PC-9 (cell line): ENCODE measurements at regions not wholly inside any gene's neighbourhood (a gene's known extent, or its start where the extent isn't known, plus 50 kb on each side); places are given as distances from the start of the nearest gene placed in this dataset.

ENCODE experiments used
- BruUV-seq: library from RNA; stranded (reverse); fragments of 400-500 nt; replicated peaks from 2 replicates; lab custom pipeline; 2021; lab: Mats Ljungman, UMichigan
- CTCF ChIA-PET: fragments of 300-600 bp; sonication (Branson Sonifier 250); formaldehyde crosslinking; loops from one replicate; lab custom pipeline; 2022; ENCODE audit warnings: antibody characterized with exemption; lab: Charles Lee
- POLR2A ChIA-PET: fragments of 300-600 bp; sonication (Branson Sonifier 250); formaldehyde crosslinking; loops from one replicate; lab custom pipeline; 2022; ENCODE audit warnings: antibody characterized with exemption; ENCODE audit not compliant: unreplicated experiment; lab: Charles Lee
- DNase-seq, 2 experiments: peaks; one replicate each; pipeline versions ENCODE4 v3.0.0 to v3.0.0-alpha.2; 2015 to 2022; ENCODE audit warnings: mixed read lengths in 1 of 2
- H2AFZ ChIP-seq: fragments of 200-600 bp; sonication (generic); 2 replicates; pipeline ENCODE4 v1.8.1; 2017; ENCODE audit warnings: antibody characterized with exemption
- H3F3A ChIP-seq: fragments of 200-600 bp; sonication (generic); 2 replicates; pipeline ENCODE4 v1.8.1; 2017; ENCODE audit warnings: antibody characterized with exemption, mild to moderate bottlenecking, low read depth; ENCODE audit not compliant: insufficient read depth
- H3K27ac ChIP-seq: fragments of 200-600 bp; sonication (generic); 2 replicates; pipeline ENCODE4 v1.6.1; 2016; ENCODE audit warnings: mixed run types
- H3K27me3 ChIP-seq: fragments of 200-600 bp; sonication (generic); 2 replicates; pipeline ENCODE4 v1.6.1; 2016; ENCODE audit warnings: low read depth, mixed run types; ENCODE audit not compliant: insufficient read depth
- H3K36me3 ChIP-seq: fragments of 200-600 bp; sonication (generic); 2 replicates; pipeline ENCODE4 v1.6.1; 2016; ENCODE audit warnings: low read depth, mixed run types
- H3K4me1 ChIP-seq: fragments of 200-600 bp; sonication (generic); replicated peaks from 2 replicates; pipeline ENCODE4 v1.6.1; 2016; ENCODE audit warnings: mixed run types; ENCODE audit not compliant: insufficient read depth
- H3K4me2 ChIP-seq: fragments of 200-600 bp; sonication (generic); 2 replicates; pipeline ENCODE4 v1.6.1; 2017; ENCODE audit warnings: mixed run types
- H3K4me3 ChIP-seq: fragments of 200-600 bp; sonication (generic); 2 replicates; pipeline ENCODE4 v1.6.1; 2016; ENCODE audit warnings: mixed run types
- H3K79me2 ChIP-seq: fragments of 200-600 bp; sonication (generic); 2 replicates; pipeline ENCODE4 v1.6.1; 2017; ENCODE audit warnings: low read depth, mixed run types
- H3K9me2 ChIP-seq: fragments of 200-600 bp; sonication (generic); 2 replicates; pipeline ENCODE4 v1.8.1; 2017; ENCODE audit warnings: mild to moderate bottlenecking; ENCODE audit not compliant: insufficient read depth
- H3K9me3 ChIP-seq: fragments of 200-600 bp; sonication (generic); 2 replicates; pipeline ENCODE4 v1.8.1; 2016; ENCODE audit warnings: low read depth; ENCODE audit not compliant: insufficient read depth
- H4K20me1 ChIP-seq: fragments of 200-600 bp; sonication (generic); 2 replicates; pipeline ENCODE4 v1.8.1; 2017; ENCODE audit not compliant: insufficient read depth
- EZH2 ChIP-seq: fragments of 200-600 bp; sonication (generic); IDR thresholded peaks from 2 replicates; pipeline ENCODE4 v1.8.0; 2017; ENCODE audit warnings: antibody characterized with exemption, low read depth
- intact Hi-C: fragments of 100-400 bp; cut with micrococcal nuclease; formaldehyde crosslinking; loops from one replicate; pipeline ENCODE4 v1.10.0; 2022; ENCODE audit not compliant: unreplicated experiment
- TF ChIP-seq, protein P1 (sequence below): fragments of 200-600 bp; sonication (generic); conservative IDR thresholded peaks from 2 replicates; pipeline ENCODE4 v1.6.1; 2017; ENCODE audit warnings: mixed run types, antibody characterized with exemption, mild to moderate bottlenecking, moderate library complexity

DNA sequence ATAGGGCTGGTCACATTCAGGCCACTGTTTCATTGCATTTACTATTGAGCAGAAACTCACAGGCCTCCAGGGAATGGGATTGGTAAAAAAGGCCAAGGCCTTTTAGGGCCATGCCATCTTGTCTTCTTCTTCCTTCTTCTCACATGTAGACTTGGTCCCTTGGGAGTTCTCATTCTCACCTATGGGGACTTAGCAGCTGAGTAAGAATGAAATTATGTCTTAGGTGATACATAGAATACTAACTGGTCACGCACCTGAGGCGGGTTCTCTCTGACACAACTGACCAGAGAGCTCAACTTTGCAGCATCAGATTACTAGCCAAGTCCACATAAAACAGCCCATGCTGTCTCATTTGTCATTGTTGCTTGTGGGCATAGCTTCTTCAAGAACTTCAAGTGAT is 641.8 kb downstream of the EFNA5 start:
- intact Hi-C loops, result no loop called here
- Histone ChIP-seq H3K4me1 (no peaks in the 10 kb centered on the region), H3K4me2 (no peak overlapping the region), H4K20me1 (no peaks in the 10 kb centered on the region), H2AFZ (no peak overlapping the region), H3K79me2 (no peaks in the 10 kb centered on the region), H3K9me2 (no peaks in the 10 kb centered on the region), H3K4me3 (no peak overlapping the region), H3K9me3 (no peaks in the 10 kb centered on the region), H3K36me3 (no peaks in the 10 kb centered on the region), H3K27me3 (no peaks in the 10 kb centered on the region), H3F3A (no peaks in the 10 kb centered on the region), H3K27ac (no peak overlapping the region)
- CTCF ChIA-PET, result no interaction called here
- DNase-seq, result no peak
- POLR2A ChIA-PET, result no interaction called here
- no TSS peak for BruUV-seq
- TF ChIP-seq EZH2, result no peak
- TF ChIP-seq, protein P1, sequence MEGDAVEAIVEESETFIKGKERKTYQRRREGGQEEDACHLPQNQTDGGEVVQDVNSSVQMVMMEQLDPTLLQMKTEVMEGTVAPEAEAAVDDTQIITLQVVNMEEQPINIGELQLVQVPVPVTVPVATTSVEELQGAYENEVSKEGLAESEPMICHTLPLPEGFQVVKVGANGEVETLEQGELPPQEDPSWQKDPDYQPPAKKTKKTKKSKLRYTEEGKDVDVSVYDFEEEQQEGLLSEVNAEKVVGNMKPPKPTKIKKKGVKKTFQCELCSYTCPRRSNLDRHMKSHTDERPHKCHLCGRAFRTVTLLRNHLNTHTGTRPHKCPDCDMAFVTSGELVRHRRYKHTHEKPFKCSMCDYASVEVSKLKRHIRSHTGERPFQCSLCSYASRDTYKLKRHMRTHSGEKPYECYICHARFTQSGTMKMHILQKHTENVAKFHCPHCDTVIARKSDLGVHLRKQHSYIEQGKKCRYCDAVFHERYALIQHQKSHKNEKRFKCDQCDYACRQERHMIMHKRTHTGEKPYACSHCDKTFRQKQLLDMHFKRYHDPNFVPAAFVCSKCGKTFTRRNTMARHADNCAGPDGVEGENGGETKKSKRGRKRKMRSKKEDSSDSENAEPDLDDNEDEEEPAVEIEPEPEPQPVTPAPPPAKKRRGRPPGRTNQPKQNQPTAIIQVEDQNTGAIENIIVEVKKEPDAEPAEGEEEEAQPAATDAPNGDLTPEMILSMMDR, result no peak

- Histone ChIP-seq H2AFZ (no peak overlapping the region), H3K4me2 (no peak overlapping the region), H3F3A (no peaks in the 10 kb centered on the region), H3K4me3 (no peak overlapping the region), H3K9me2 (no peaks in the 10 kb centered on the region), H3K4me1 (no peaks in the 10 kb centered on the region), H3K27me3 (no peaks in the 10 kb centered on the region), H4K20me1 (no peaks in the 10 kb centered on the region), H3K36me3 (no peaks in the 10 kb centered on the region), H3K79me2 (no peaks in the 10 kb centered on the region), H3K27ac (no peak overlapping the region), H3K9me3 (no peaks in the 10 kb centered on the region)
- intact Hi-C loops, result no loop called here
- ChIA-PET POLR2A (no interaction called here), CTCF (no interaction called here)
- no peak for DNase-seq
- TF ChIP-seq EZH2, result no peak
- TF ChIP-seq, protein P1, result no peak
- no TSS peak for BruUV-seq
These were observed 644.8 kb downstream of the EFNA5 start for GRCh38 chr5:107025712-107026497.

DNA sequence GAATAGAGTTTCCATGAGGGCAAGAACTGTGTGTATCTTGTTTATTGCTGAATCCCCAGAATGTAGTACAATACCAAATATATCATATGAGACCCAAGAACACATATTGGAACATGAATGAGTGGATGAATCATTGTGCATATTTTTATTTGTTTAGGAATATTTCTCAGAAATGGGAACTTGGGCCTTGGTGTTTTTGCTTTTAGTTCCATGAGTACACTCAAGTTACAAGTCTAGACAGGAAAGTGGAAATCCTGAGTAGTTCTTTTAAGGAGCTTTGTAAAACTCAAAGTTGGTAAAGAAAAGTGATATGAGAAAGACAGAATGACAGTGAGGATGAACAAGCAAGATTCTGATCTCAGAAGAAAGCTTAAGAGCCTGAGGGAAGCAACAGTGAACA is 647.0 kb downstream of the EFNA5 start:
- intact Hi-C loops, result no loop called here
- BruUV-seq, result no TSS peak
- DNase-seq, result no peak
- H3K79me2 ChIP-seq, result no peaks in the 10 kb centered on the region
- no peaks in the 10 kb centered on the region for H3K9me3 ChIP-seq
- no peak overlapping the region for H2AFZ ChIP-seq
- H3K4me2 ChIP-seq, result no peak overlapping the region
- no peak overlapping the region for H3K27ac ChIP-seq
- no peaks in the 10 kb centered on the region for H3K36me3 ChIP-seq
- CTCF ChIA-PET, result no interaction called here
- no peaks in the 10 kb centered on the region for H4K20me1 ChIP-seq
- POLR2A ChIA-PET, result no interaction called here
- H3K27me3 ChIP-seq, result no peaks in the 10 kb centered on the region
- no peaks in the 10 kb centered on the region for H3K9me2 ChIP-seq
- no peaks in the 10 kb centered on the region for H3K4me1 ChIP-seq
- H3K4me3 ChIP-seq, result no peak overlapping the region
- no peak for TF ChIP-seq EZH2
- TF ChIP-seq, protein P1, result no peak
- H3F3A ChIP-seq, result no peaks in the 10 kb centered on the region
